ENCODE measurements at regions not wholly inside any gene's neighbourhood (a gene's known extent, or its start where the extent isn't known, plus 50 kb on each side); places are given as distances from the start of the nearest gene placed in this dataset.
A peak's percentile ranks its signal among the peaks of the same experiment; 100 is the strongest.

DNA sequence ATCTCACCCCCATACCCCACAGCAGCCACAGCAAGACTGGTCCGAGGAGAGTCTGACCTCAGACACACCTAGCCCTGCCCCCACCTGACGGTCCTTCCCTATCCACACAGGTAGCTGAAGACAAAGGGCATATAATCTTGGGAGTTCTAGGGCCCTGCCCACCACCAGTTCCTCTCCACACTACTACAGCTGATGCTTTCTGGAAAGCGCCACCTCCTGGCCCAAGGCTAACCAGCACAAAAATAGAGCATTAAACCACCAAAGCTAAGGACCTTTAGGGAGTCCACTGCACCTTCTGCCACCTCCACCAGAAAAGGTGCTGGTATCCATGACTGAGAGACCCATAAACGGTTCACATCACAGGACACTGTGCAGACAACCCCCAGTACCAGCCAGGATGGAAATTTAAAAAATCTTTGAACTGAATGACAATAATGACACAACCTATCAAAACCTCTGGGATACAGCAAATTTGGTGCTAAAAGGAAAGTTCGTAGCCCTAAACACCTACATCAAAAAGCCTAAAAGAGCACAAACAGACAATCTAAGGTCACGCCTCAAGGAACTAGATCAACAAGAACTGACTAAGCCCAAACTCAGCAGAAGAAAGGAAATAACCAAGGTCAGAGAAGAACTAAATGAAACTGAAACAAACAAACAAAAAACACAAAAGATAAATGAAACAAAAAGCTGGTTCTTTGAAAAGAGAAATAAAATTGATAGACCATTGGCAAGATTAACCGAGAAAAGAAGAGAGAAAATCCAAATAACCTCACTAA lies 122.1 kb upstream of the TPRG1 start:
- DNase-seq, result peak; percentile 40

GRCh38 chr3:189053322-189053721 lies 118.4 kb upstream of the TPRG1 start:
- no peak for DNase-seq

GRCh38 chr3:189056646-189057335 lies 115.0 kb upstream of the TPRG1 start:
- no peak for DNase-seq

GRCh38 chr3:189057369-189057768 lies 114.4 kb upstream of the TPRG1 start:
- DNase-seq, result no peak

DNA sequence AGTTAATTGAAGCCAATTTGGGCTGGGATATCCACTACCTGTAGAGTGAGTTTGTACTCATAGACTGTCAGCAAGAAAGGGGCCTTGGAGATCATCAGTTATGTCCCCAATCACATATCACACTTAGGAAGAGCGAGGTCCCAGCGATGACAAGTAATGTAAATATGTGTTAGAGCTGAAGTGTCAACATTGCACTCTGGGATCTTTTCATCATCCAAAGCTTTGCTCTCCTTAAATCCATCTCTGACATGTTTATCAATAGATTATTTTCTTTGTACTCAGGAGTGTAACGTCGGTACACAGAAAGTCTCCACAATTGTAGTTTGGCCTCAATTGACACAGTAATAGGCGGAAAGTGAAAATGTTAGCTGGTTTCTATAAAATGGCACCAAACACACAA lies 113.7 kb upstream of the TPRG1 start:
- DNase-seq, result no peak

GRCh38 chr3:189070965-189071364 lies 100.8 kb upstream of the TPRG1 start:
- no peak for DNase-seq

- DNase-seq, result no peak
Observed at GRCh38 chr3:189071446-189071845, 100.3 kb upstream of the TPRG1 start.

GRCh38 chr3:189076449-189076848 lies 95.3 kb upstream of the TPRG1 start:
- no peak for DNase-seq

DNA sequence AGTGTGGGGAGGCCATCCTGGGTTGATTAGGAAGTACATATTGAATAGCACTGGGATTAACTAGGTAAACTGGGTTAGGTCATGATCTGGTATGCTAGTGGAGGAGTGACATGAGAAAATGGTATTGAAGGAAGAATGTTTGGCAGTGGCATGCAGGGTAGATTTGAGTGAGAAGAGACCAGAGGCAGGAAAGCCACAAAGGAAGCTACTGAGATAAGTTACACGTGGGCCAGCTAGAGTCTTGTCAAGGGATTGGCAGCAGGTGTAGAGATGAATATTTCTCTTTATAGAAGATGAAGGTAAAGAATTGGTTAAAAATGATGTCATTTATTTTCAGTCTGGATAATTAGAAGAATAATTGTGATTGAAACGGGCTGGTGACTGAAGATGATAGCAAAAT lies 91.0 kb upstream of the TPRG1 start:
- no peak for DNase-seq

DNA sequence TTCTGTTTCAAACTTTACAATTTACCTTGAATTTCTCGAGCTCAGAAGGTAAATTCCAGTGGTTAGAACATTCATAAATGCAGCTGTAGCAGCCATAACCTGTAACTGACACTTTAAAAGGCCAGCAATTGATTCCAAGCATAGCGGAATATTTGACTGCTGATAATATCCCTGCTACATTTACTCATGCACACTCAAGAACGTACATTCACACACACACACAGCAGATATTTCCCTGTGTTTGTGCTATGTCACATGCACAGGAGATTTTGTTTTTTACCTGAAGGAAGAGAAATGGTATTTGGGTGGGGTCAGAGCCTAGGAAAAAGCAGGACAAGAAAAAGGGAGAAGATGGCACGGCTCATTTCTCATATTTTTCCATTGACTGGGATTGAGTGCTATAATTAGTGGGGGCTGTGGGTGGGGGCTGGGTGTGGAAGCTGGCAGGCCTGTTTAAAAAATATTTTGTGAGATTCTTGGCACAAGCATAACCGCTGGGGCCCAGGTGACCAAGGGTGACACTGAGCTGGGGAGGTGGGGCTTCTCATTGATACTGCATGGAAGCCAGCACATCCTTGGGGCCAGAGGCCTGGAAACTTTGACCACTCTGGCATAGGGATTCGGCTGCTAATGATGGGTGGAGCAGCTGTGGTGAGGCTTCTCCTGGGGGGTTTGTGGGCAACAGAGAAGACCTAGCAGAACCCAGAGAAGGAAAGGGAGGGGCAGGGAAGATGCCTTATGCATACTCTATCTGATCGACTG lies 88.9 kb upstream of the TPRG1 start:
- DNase-seq, result no peak

DNA sequence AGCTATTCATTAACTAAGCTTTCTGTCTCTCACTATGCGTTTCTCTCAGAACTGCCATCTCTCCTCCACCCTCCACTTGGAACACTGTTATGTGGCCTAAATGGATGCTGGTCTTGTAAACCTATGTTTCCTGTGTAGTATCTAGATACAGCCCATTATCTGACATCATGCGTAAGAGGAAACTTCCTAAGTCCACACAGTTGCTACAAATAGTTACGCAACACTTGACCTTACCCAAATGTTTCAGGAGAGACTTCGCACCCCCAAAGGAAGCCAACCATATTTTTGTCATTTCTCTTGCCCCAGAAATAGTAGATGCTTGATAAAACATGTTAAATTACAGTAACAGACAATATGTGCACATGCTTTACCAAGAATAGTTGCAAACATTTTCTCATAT lies 87.2 kb upstream of the TPRG1 start:
- no peak for DNase-seq

DNA sequence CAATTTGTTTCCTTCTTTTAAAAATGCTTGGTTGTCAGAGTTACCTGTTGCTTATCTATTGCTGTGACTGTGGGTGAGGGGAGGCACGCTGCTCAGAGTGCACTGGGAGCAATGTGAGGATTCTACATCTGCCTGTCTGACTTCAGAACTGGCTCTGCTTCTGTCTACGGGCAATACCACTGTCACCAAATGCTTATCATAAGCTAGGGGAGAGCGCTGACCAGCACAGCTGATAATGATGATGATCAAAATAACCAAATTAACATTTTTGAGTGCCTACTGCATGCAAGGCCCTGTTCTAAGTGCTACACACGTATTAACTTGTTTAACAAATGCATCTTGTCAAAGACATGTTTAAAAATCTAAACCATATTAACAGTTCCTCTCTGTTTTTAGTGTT lies 79.2 kb upstream of the TPRG1 start:
- DNase-seq, result no peak

- DNase-seq, result no peak
Observed at GRCh38 chr3:189094539-189094938, 77.2 kb upstream of the TPRG1 start.

- DNase-seq, result no peak
Observed at GRCh38 chr3:189096092-189096491, 75.7 kb upstream of the TPRG1 start.

GRCh38 chr3:189099031-189099471 lies 72.7 kb upstream of the TPRG1 start:
- no peak for DNase-seq

GRCh38 chr3:189099505-189100290 lies 72.1 kb upstream of the TPRG1 start:
- no peak for DNase-seq

DNA sequence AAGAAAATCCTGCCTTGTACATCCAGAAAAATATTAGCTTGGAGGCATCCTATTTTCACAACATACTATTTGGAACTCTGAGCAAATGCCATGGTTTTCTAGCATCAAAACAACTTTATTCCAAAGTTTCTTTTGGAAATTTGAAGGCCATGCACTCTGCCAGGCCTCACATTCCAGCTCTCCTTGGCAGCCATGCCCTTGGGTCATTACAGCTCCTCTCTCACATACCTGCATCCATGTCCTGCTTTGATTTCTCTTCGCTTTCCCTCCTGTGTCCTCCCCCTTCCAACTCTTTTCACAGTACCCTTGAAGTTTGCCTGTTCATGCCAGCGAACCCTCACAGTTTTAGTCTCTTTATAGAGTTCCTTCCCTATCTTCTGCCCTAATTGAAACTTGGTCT lies 70.9 kb upstream of the TPRG1 start:
- DNase-seq, result no peak

GRCh38 chr3:189101594-189101993 lies 70.2 kb upstream of the TPRG1 start:
- no peak for DNase-seq

DNA sequence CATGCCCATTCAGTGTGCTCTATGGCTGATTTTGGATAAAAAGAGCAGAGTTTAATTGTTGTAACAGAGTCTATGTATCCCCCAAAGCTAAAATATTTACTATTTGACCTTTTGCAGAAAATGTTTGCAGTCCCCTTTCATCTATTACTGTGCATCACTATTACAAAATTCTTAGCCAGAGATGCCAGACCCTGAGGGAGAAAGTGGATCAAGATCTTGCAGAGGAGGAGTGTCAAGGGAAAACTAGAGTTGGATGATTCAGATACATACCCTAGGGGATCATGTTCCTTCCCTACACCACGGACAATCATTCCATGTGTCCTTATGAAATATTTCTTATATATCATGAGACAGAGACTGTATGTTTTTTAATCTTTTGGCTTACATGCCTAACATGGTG lies 68.6 kb upstream of the TPRG1 start:
- DNase-seq, result no peak

GRCh38 chr3:189108067-189108466 lies 63.7 kb upstream of the TPRG1 start:
- DNase-seq, result no peak

GRCh38 chr3:189108735-189109134 lies 63.0 kb upstream of the TPRG1 start:
- DNase-seq, result no peak

- DNase-seq, result no peak
Observed at GRCh38 chr3:189109145-189109544, 62.6 kb upstream of the TPRG1 start.

- no peak for DNase-seq
Observed at GRCh38 chr3:189117087-189117486, 54.7 kb upstream of the TPRG1 start.

All from CD4-positive, alpha-beta T cell treated with Interleukin-10 for 1 hour (primary cell).